Left lung (tissue), 4 donors: ENCODE measurements at regions not wholly inside any gene's neighbourhood (a gene's known extent, or its start where the extent isn't known, plus 50 kb on each side); places are given as distances from the start of the nearest gene placed in this dataset.

Experiments
- ATAC-seq: fragments of 200-7000 bp; cut with Tn5 transposase; one replicate; pipeline ENCODE4 v1.9.1; 2020; ENCODE audit warnings: moderate library complexity
- DNase-seq, 4 donors: peaks; one replicate each; pipeline ENCODE4 v3.0.0-alpha.2; 2013 to 2020
- H3K27ac ChIP-seq, 2 donors: fragments of 200-600 bp; sonication (generic) in 1 of 2; one replicate each; pipeline versions ENCODE4 v1.5.0 to v1.8.0; 2020 to 2021
- H3K27me3 ChIP-seq, 2 donors: fragments of 200-600 bp; sonication (generic) in 1 of 2; one replicate each; pipeline versions ENCODE4 v1.5.0 to v1.8.0; 2020 to 2021
- H3K36me3 ChIP-seq, 2 donors: fragments of 200-600 bp; sonication (generic) in 1 of 2; one replicate each; pipeline versions ENCODE4 v1.5.0 to v1.8.0; 2020 to 2021
- H3K4me1 ChIP-seq, 2 donors: fragments of 200-600 bp; one replicate each; pipeline ENCODE4 v1.8.0; 2021
- H3K4me3 ChIP-seq, 2 donors: fragments of 200-600 bp; sonication (generic) in 1 of 2; one replicate each; pipeline versions ENCODE4 v1.5.0 to v1.8.0; 2020 to 2021; ENCODE audit warnings: mild to moderate bottlenecking in 1 of 2
- H3K9me3 ChIP-seq, 2 donors: fragments of 200-600 bp; sonication (generic) in 1 of 2; one replicate each; pipeline versions ENCODE4 v1.5.0 to v1.8.0; 2020 to 2021
- intact Hi-C, 2 donors: fragments of 100-400 bp; cut with DNase I; formaldehyde crosslinking; loops; one replicate each; pipeline versions ENCODE4 v1.11.2 to v1.14.2; 2022
- TF ChIP-seq, protein P1 (sequence below), 2 donors: fragments of 200-600 bp; sonication (generic) in 1 of 2; IDR thresholded peaks; one replicate each; pipeline versions ENCODE4 v1.5.0 to v1.8.0; 2021; ENCODE audit warnings: antibody characterized with exemption in 2 of 2
- donor health status: DM: no; HTN: yes; CAD: no.
- donor health status: DM: no; HTN: no; CAD: no.

DNA sequence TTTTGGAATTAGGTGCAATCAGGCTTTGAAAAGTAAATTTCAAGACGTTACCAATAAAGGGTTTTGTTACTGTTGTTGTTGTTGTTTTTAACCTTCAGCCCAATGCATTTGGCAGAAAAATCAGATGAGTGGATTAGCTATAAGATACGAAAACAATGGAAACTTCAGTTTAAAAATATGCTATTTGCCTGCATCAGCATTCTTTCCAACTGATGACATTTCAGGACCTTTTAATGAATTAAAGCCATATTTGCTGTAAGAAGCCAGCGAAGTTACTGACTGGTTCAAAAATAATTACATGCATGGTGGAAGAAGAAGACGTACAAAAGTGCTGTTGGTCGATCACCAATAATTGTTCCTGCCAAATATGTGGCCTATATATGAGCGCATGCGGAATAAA, 639.3 kb upstream of the SOX11 start:
- ATAC-seq (no peak), DNase-seq (no peak)
- Histone ChIP-seq H3K27me3 (no peaks in the 10 kb centered on the region), H3K9me3 (peaks cover 0 to 6% of the 10 kb centered on the region in 2 donors), H3K36me3 (no peaks in the 10 kb centered on the region), H3K4me1 (no peaks in the 10 kb centered on the region), H3K4me3 (no peak overlapping the region), H3K27ac (no peak overlapping the region)
- intact Hi-C loops = no loop called here
- TF ChIP-seq, protein P1, sequence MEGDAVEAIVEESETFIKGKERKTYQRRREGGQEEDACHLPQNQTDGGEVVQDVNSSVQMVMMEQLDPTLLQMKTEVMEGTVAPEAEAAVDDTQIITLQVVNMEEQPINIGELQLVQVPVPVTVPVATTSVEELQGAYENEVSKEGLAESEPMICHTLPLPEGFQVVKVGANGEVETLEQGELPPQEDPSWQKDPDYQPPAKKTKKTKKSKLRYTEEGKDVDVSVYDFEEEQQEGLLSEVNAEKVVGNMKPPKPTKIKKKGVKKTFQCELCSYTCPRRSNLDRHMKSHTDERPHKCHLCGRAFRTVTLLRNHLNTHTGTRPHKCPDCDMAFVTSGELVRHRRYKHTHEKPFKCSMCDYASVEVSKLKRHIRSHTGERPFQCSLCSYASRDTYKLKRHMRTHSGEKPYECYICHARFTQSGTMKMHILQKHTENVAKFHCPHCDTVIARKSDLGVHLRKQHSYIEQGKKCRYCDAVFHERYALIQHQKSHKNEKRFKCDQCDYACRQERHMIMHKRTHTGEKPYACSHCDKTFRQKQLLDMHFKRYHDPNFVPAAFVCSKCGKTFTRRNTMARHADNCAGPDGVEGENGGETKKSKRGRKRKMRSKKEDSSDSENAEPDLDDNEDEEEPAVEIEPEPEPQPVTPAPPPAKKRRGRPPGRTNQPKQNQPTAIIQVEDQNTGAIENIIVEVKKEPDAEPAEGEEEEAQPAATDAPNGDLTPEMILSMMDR (IDR thresholded peaks at IDR 0.05) = no peak

DNA sequence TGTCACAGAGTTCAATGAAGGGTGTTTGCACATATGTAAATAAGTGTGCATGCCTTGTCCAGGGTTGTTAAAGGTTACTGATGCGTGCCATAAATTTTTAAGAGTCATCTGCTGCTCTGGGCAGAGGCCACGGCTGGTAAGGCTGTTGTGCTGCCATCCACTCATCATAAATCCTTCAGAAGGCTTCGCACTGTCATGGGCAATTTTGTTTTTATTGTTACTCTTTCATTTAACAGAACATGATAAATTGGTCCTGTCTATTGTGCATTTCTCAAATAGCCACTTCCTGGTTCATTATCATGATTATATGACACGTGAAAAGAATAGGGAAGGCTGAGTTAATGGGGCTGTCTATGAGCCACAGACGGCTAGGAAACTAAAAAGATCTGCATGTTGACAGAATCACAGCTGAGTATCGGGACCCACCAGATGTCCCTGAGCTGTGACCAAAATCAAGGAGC, 634.3 kb upstream of the SOX11 start:
- no peaks in the 10 kb centered on the region for H3K36me3 ChIP-seq
- TF ChIP-seq, protein P1 (IDR thresholded peaks at IDR 0.05) = no peak
- DNase-seq = no peak
- no peak for ATAC-seq
- no peaks in the 10 kb centered on the region for H3K27me3 ChIP-seq
- no peak overlapping the region for H3K27ac ChIP-seq
- H3K4me3 ChIP-seq = no peak overlapping the region
- H3K4me1 ChIP-seq = no peaks in the 10 kb centered on the region
- H3K9me3 ChIP-seq = no peaks in the 10 kb centered on the region
- intact Hi-C loops = no loop called here

DNA sequence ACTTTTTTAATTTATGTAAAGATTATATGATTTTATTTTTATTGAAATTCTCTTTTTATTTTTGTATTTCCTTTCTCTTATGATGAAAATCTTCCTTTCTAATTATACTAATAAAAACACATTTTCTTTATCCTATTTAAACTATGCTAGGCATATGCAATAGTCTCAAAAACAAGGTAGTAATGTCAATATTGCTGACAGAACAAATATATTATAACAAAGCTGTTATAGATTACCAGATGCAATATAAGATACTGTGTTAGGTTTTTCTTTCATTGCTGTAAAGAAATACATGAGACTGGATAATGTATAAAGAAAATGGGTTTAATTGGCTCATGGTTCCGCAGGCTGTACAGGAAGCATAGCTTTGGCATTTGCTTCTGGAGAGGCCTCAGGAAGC, 631.2 kb upstream of the SOX11 start:
- Histone ChIP-seq H3K27me3 (no peaks in the 10 kb centered on the region), H3K27ac (no peak overlapping the region), H3K4me3 (no peak overlapping the region), H3K9me3 (no peaks in the 10 kb centered on the region), H3K4me1 (no peaks in the 10 kb centered on the region), H3K36me3 (no peaks in the 10 kb centered on the region)
- no peak for ATAC-seq
- intact Hi-C loops = no loop called here
- DNase-seq = no peak
- TF ChIP-seq, protein P1 (IDR thresholded peaks at IDR 0.05) = no peak

DNA sequence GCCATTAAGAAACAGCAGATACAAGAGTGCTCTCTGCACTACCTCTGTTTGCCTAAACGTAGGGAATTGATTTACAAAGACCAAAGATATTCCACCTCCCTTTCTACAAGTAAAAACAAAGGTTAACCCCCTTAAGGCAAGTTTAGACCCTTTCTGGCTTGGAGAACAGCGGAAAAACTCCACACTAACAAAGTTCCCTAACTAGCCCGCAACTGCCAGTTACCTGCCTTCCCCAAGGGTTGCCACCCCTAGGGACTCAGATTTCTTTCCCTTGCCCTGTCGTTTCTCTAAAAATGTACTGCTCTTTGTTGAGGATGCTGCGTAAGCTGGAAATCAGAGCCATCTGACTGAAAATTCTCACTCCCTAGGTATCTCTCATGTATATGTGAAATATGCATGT, 627.5 kb upstream of the SOX11 start:
- H3K27me3 ChIP-seq = no peaks in the 10 kb centered on the region
- intact Hi-C loops = no loop called here
- no peaks in the 10 kb centered on the region for H3K9me3 ChIP-seq
- ATAC-seq (no peak), DNase-seq (no peak)
- TF ChIP-seq, protein P1 (IDR thresholded peaks at IDR 0.05) = no peak
- H3K4me3 ChIP-seq = no peak overlapping the region
- no peaks in the 10 kb centered on the region for H3K4me1 ChIP-seq
- H3K36me3 ChIP-seq = no peaks in the 10 kb centered on the region
- no peak overlapping the region for H3K27ac ChIP-seq

DNA sequence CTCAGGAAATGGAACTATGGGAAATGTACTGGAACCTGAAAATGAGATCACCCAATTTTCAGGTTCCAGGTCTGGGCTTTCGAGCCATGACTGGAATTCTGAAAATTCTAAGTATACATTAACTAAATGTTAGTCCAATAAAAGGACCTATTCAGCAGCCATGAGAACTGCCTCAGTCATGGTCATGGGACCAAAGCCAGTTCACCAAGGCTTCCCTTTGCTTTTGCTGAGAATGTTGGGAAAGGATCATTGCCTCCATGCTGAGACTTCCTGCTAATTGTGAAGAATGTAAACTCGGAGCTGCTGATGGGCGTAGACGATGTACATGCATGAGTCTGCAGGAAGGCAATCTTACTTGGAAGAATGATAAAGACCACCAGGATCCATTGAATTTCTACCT, 624.4 kb upstream of the SOX11 start:
- Histone ChIP-seq H3K36me3 (no peaks in the 10 kb centered on the region), H3K27me3 (no peaks in the 10 kb centered on the region), H3K9me3 (no peaks in the 10 kb centered on the region), H3K4me1 (no peaks in the 10 kb centered on the region), H3K27ac (no peak overlapping the region), H3K4me3 (no peak overlapping the region)
- ATAC-seq (no peak), DNase-seq (no peak)
- intact Hi-C loops = no loop called here
- TF ChIP-seq, protein P1 (IDR thresholded peaks at IDR 0.05) = no peak
